GM23338 (cell line): ENCODE measurements at regions not wholly inside any gene's neighbourhood (a gene's known extent, or its start where the extent isn't known, plus 50 kb on each side); places are given as distances from the start of the nearest gene placed in this dataset.

Experiments
- ATAC-seq: fragments of 200-7000 bp; cut with Tn5 transposase; 3 replicates; pipeline ENCODE4 v1.9.1; 2020
- DNase-seq: peaks from one replicate; pipeline ENCODE4 v3.0.0-alpha.2; 2015; ENCODE audit warnings: low spot score
- H2AFZ ChIP-seq: fragments of 200-600 bp; sonication (generic); 2 replicates; pipeline ENCODE4 v1.8.0; 2016; ENCODE audit warnings: antibody characterized with exemption, mild to moderate bottlenecking, moderate library complexity
- H3F3A ChIP-seq: fragments of 200-600 bp; sonication (generic); replicated peaks from 2 replicates; pipeline ENCODE4 v1.8.0; 2017; ENCODE audit warnings: antibody characterized with exemption, mixed run types, low read depth
- H3K27ac ChIP-seq: fragments of 200-600 bp; sonication (generic); 2 replicates; pipeline ENCODE4 v1.6.1; 2016; ENCODE audit warnings: low read depth
- H3K27me3 ChIP-seq: fragments of 200-600 bp; sonication (generic); 2 replicates; pipeline ENCODE4 v1.8.0; 2016; ENCODE audit warnings: mild to moderate bottlenecking, mixed run types, moderate library complexity; ENCODE audit not compliant: insufficient read depth
- H3K36me3 ChIP-seq: fragments of 200-600 bp; sonication (generic); 2 replicates; pipeline ENCODE4 v1.8.0; 2016; ENCODE audit warnings: mild to moderate bottlenecking; ENCODE audit not compliant: insufficient read depth
- H3K4me1 ChIP-seq: fragments of 200-600 bp; sonication (generic); 2 replicates; pipeline ENCODE4 v1.8.0; 2016; ENCODE audit warnings: mild to moderate bottlenecking, moderate library complexity; ENCODE audit not compliant: insufficient read depth
- H3K4me2 ChIP-seq: fragments of 200-600 bp; sonication (generic); 2 replicates; pipeline ENCODE4 v1.7.1; 2017; ENCODE audit warnings: mixed run types
- H3K4me3 ChIP-seq: fragments of 200-600 bp; sonication (generic); 2 replicates; pipeline ENCODE4 v1.6.1; 2016; ENCODE audit warnings: mixed run types
- H3K79me2 ChIP-seq: fragments of 200-600 bp; sonication (generic); replicated peaks from 2 replicates; pipeline ENCODE4 v1.8.0; 2017; ENCODE audit warnings: mild to moderate bottlenecking; ENCODE audit not compliant: insufficient read depth
- H3K9me2 ChIP-seq: fragments of 200-600 bp; sonication (generic); 2 replicates; pipeline ENCODE4 v1.8.0; 2017; ENCODE audit not compliant: insufficient read depth
- H4K20me1 ChIP-seq: fragments of 200-600 bp; sonication (generic); replicated peaks from 2 replicates; pipeline ENCODE4 v1.8.0; 2017; ENCODE audit warnings: mild to moderate bottlenecking; ENCODE audit not compliant: insufficient read depth
- H3K27ac Mint-ChIP-seq: 2 replicates; pipeline ENCODE4 v1.8.0; 2020; ENCODE audit warnings: inconsistent platforms, mild to moderate bottlenecking, moderate library complexity, mixed read lengths
- H3K27me3 Mint-ChIP-seq: 3 replicates; pipeline ENCODE4 v1.8.0; 2022; ENCODE audit warnings: low read depth, mild to moderate bottlenecking, moderate library complexity, mixed read lengths, inconsistent platforms; ENCODE audit not compliant: insufficient read depth, poor library complexity
- H3K36me3 Mint-ChIP-seq: 3 replicates; pipeline ENCODE4 v1.8.0; 2021; ENCODE audit warnings: low read depth, mild to moderate bottlenecking, inconsistent platforms, moderate library complexity, mixed read lengths
- H3K4me1 Mint-ChIP-seq: 3 replicates; pipeline ENCODE4 v1.8.0; 2020; ENCODE audit warnings: mild to moderate bottlenecking, inconsistent platforms, mixed read lengths
- H3K4me3 Mint-ChIP-seq: 3 replicates; pipeline ENCODE4 v1.8.0; 2021; ENCODE audit warnings: moderate library complexity, mild to moderate bottlenecking, inconsistent platforms, mixed read lengths
- H3K9me3 Mint-ChIP-seq: 3 replicates; pipeline ENCODE4 v1.8.0; 2020; ENCODE audit warnings: moderate library complexity, mild to moderate bottlenecking, inconsistent platforms, mixed read lengths
- CREB1 ChIP-seq: fragments of 250-450 bp; sonication (Bioruptor Pico); IDR thresholded peaks from 2 replicates; pipeline ENCODE4 v1.5.0; 2020; ENCODE audit warnings: low read depth, mild to moderate bottlenecking, moderate library complexity
- EZH2 ChIP-seq: fragments of 200-600 bp; sonication (generic); IDR thresholded peaks from one replicate; pipeline ENCODE4 v1.8.0; 2017; ENCODE audit warnings: antibody characterized with exemption, mild to moderate bottlenecking, low read depth; ENCODE audit not compliant: unreplicated experiment
- EZH2phosphoT487 ChIP-seq: fragments of 200-600 bp; sonication (generic); IDR thresholded peaks from one replicate; pipeline ENCODE4 v1.8.1; 2018; ENCODE audit warnings: antibody characterized with exemption; ENCODE audit not compliant: unreplicated experiment
- JUNB ChIP-seq: IDR thresholded peaks from one replicate; pipeline ENCODE4 v1.6.1; 2016; ENCODE audit warnings: antibody characterized with exemption; ENCODE audit not compliant: unreplicated experiment
- NANOG ChIP-seq: IDR thresholded peaks from 2 replicates; pipeline ENCODE4 v1.6.1; 2016; ENCODE audit warnings: antibody characterized with exemption, borderline replicate concordance
- POLR2AphosphoS5 ChIP-seq: IDR thresholded peaks from 2 replicates; pipeline ENCODE4 v1.6.1; 2016; ENCODE audit warnings: antibody characterized with exemption, low read depth
- STAT1 ChIP-seq: IDR thresholded peaks from one replicate; pipeline ENCODE4 v1.6.1; 2016; ENCODE audit warnings: antibody characterized with exemption; ENCODE audit not compliant: unreplicated experiment
- ZNF114 ChIP-seq: fragments of 250-450 bp; sonication (Bioruptor Pico); IDR thresholded peaks from 2 replicates; pipeline ENCODE4 v1.5.0; 2020; ENCODE audit warnings: mild to moderate bottlenecking, moderate library complexity
- ZNF331 ChIP-seq: fragments of 250-450 bp; sonication (Bioruptor Pico); IDR thresholded peaks from 2 replicates; pipeline ENCODE4 v1.5.0; 2020; ENCODE audit warnings: low read depth, mild to moderate bottlenecking, moderate library complexity
- TF ChIP-seq, protein P1 (sequence below), 2 experiments: fragments of 200-600 bp in 1 of 2; sonication (generic) in 1 of 2; conservative IDR thresholded peaks; 2 replicates each; pipeline versions ENCODE4 v1.5.1 to v1.6.1; 2016 to 2017; ENCODE audit warnings: antibody characterized with exemption in 2 of 2, low read depth in 2 of 2, mild to moderate bottlenecking in 2 of 2, moderate library complexity in 1 of 2
- TF ChIP-seq, protein P2 (sequence below): IDR thresholded peaks from 2 replicates; pipeline ENCODE4 v1.6.1; 2016; ENCODE audit warnings: antibody characterized with exemption
- TF ChIP-seq, protein P3 (sequence below): fragments of 250-450 bp; sonication (Bioruptor Pico); IDR thresholded peaks from 2 replicates; pipeline ENCODE4 v1.5.0; 2020; ENCODE audit warnings: mild to moderate bottlenecking, moderate library complexity
- TF ChIP-seq, protein P4 (sequence below): IDR thresholded peaks from one replicate; pipeline ENCODE4 v1.6.1; 2018; ENCODE audit warnings: antibody characterized with exemption; ENCODE audit not compliant: unreplicated experiment

DNA sequence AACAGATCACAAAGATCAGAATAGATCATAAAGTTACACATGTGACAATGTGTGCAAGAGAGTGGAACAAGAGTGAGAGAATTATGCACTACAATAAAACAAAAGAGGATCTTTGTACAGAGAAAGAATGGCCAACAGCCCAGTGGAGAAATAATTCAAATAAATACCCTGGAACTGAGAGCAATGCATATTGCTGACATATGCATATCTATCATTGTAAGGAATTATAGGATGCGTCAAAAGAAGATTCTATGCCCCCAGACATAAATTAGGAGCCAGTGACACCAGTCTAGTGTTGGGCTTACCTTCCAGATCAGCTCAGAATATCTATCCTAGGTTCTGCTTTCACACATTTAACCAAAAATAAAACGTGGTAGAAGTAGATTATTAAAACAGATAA, 320.1 kb upstream of the VCX start:
- Histone ChIP-seq H2AFZ (no peak overlapping the region), H3K27ac (no peak overlapping the region), H3K36me3 (no peaks in the 10 kb centered on the region), H3F3A (no peaks in the 10 kb centered on the region), H3K9me2 (no peaks in the 10 kb centered on the region), H3K27me3 (no peaks in the 10 kb centered on the region), H3K4me1 (no peaks in the 10 kb centered on the region), H3K4me2 (no peak overlapping the region), H3K79me2 (no peaks in the 10 kb centered on the region), H3K4me3 (no peak overlapping the region), H4K20me1 (no peaks in the 10 kb centered on the region)
- H3K4me1 Mint-ChIP-seq: no peaks in the 10 kb centered on the region
- ATAC-seq: no peak
- H3K27me3 Mint-ChIP-seq: no peaks in the 10 kb centered on the region
- DNase-seq: no peak
- no peak for TF ChIP-seq ZNF114 (CRISPR knock-in tag)
- TF ChIP-seq, protein P1, sequence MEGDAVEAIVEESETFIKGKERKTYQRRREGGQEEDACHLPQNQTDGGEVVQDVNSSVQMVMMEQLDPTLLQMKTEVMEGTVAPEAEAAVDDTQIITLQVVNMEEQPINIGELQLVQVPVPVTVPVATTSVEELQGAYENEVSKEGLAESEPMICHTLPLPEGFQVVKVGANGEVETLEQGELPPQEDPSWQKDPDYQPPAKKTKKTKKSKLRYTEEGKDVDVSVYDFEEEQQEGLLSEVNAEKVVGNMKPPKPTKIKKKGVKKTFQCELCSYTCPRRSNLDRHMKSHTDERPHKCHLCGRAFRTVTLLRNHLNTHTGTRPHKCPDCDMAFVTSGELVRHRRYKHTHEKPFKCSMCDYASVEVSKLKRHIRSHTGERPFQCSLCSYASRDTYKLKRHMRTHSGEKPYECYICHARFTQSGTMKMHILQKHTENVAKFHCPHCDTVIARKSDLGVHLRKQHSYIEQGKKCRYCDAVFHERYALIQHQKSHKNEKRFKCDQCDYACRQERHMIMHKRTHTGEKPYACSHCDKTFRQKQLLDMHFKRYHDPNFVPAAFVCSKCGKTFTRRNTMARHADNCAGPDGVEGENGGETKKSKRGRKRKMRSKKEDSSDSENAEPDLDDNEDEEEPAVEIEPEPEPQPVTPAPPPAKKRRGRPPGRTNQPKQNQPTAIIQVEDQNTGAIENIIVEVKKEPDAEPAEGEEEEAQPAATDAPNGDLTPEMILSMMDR (conservative IDR thresholded peaks at IDR 0.05; ENCODE audit: low read depth in 2 of 2): no peak
- TF ChIP-seq, protein P2, sequence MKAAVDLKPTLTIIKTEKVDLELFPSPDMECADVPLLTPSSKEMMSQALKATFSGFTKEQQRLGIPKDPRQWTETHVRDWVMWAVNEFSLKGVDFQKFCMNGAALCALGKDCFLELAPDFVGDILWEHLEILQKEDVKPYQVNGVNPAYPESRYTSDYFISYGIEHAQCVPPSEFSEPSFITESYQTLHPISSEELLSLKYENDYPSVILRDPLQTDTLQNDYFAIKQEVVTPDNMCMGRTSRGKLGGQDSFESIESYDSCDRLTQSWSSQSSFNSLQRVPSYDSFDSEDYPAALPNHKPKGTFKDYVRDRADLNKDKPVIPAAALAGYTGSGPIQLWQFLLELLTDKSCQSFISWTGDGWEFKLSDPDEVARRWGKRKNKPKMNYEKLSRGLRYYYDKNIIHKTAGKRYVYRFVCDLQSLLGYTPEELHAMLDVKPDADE: no peak
- no peak for TF ChIP-seq STAT1
- no peak for TF ChIP-seq EZH2
- TF ChIP-seq EZH2phosphoT487: no peak
- TF ChIP-seq, protein P3, sequence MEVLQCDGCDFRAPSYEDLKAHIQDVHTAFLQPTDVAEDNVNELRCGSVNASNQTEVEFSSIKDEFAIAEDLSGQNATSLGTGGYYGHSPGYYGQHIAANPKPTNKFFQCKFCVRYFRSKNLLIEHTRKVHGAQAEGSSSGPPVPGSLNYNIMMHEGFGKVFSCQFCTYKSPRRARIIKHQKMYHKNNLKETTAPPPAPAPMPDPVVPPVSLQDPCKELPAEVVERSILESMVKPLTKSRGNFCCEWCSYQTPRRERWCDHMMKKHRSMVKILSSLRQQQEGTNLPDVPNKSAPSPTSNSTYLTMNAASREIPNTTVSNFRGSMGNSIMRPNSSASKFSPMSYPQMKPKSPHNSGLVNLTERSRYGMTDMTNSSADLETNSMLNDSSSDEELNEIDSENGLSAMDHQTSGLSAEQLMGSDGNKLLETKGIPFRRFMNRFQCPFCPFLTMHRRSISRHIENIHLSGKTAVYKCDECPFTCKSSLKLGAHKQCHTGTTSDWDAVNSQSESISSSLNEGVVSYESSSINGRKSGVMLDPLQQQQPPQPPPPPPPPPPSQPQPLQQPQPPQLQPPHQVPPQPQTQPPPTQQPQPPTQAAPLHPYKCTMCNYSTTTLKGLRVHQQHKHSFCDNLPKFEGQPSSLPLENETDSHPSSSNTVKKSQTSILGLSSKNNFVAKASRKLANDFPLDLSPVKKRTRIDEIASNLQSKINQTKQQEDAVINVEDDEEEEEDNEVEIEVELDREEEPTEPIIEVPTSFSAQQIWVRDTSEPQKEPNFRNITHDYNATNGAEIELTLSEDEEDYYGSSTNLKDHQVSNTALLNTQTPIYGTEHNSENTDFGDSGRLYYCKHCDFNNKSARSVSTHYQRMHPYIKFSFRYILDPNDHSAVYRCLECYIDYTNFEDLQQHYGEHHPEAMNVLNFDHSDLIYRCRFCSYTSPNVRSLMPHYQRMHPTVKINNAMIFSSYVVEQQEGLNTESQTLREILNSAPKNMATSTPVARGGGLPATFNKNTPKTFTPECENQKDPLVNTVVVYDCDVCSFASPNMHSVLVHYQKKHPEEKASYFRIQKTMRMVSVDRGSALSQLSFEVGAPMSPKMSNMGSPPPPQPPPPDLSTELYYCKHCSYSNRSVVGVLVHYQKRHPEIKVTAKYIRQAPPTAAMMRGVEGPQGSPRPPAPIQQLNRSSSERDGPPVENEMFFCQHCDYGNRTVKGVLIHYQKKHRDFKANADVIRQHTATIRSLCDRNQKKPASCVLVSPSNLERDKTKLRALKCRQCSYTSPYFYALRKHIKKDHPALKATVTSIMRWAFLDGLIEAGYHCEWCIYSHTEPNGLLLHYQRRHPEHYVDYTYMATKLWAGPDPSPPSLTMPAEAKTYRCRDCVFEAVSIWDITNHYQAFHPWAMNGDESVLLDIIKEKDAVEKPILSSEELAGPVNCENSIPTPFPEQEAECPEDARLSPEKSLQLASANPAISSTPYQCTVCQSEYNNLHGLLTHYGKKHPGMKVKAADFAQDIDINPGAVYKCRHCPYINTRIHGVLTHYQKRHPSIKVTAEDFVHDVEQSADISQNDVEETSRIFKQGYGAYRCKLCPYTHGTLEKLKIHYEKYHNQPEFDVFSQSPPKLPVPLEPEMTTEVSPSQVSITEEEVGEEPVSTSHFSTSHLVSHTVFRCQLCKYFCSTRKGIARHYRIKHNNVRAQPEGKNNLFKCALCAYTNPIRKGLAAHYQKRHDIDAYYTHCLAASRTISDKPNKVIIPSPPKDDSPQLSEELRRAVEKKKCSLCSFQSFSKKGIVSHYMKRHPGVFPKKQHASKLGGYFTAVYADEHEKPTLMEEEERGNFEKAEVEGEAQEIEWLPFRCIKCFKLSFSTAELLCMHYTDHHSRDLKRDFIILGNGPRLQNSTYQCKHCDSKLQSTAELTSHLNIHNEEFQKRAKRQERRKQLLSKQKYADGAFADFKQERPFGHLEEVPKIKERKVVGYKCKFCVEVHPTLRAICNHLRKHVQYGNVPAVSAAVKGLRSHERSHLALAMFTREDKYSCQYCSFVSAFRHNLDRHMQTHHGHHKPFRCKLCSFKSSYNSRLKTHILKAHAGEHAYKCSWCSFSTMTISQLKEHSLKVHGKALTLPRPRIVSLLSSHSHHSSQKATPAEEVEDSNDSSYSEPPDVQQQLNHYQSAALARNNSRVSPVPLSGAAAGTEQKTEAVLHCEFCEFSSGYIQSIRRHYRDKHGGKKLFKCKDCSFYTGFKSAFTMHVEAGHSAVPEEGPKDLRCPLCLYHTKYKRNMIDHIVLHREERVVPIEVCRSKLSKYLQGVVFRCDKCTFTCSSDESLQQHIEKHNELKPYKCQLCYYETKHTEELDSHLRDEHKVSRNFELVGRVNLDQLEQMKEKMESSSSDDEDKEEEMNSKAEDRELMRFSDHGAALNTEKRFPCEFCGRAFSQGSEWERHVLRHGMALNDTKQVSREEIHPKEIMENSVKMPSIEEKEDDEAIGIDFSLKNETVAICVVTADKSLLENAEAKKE (CRISPR knock-in tag): no peak
- TF ChIP-seq, protein P4, sequence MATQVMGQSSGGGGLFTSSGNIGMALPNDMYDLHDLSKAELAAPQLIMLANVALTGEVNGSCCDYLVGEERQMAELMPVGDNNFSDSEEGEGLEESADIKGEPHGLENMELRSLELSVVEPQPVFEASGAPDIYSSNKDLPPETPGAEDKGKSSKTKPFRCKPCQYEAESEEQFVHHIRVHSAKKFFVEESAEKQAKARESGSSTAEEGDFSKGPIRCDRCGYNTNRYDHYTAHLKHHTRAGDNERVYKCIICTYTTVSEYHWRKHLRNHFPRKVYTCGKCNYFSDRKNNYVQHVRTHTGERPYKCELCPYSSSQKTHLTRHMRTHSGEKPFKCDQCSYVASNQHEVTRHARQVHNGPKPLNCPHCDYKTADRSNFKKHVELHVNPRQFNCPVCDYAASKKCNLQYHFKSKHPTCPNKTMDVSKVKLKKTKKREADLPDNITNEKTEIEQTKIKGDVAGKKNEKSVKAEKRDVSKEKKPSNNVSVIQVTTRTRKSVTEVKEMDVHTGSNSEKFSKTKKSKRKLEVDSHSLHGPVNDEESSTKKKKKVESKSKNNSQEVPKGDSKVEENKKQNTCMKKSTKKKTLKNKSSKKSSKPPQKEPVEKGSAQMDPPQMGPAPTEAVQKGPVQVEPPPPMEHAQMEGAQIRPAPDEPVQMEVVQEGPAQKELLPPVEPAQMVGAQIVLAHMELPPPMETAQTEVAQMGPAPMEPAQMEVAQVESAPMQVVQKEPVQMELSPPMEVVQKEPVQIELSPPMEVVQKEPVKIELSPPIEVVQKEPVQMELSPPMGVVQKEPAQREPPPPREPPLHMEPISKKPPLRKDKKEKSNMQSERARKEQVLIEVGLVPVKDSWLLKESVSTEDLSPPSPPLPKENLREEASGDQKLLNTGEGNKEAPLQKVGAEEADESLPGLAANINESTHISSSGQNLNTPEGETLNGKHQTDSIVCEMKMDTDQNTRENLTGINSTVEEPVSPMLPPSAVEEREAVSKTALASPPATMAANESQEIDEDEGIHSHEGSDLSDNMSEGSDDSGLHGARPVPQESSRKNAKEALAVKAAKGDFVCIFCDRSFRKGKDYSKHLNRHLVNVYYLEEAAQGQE: no peak
- TF ChIP-seq JUNB: no peak
- TF ChIP-seq NANOG: no peak
- TF ChIP-seq ZNF331 (CRISPR knock-in tag): no peak
- no peak for TF ChIP-seq POLR2AphosphoS5
- TF ChIP-seq CREB1: no peak
- H3K27ac Mint-ChIP-seq: no peak overlapping the region
- no peak overlapping the region for H3K4me3 Mint-ChIP-seq
- no peaks in the 10 kb centered on the region for H3K36me3 Mint-ChIP-seq
- H3K9me3 Mint-ChIP-seq: 0 out of 3 replicates have a peak, but pooled peaks cover 5% of the 10 kb centered on the region
